Nephron (organoid): ENCODE measurements at regions not wholly inside any gene's neighbourhood (a gene's known extent, or its start where the extent isn't known, plus 50 kb on each side); places are given as distances from the start of the nearest gene placed in this dataset.
"Not testable (repeated sequence)": the region's sequence is repeated elsewhere in the genome, so short reads cannot be mapped to it uniquely, and the experiment has no call there.

Experiments
- H3K27ac Mint-ChIP-seq, 3 experiments: 2 replicates each; pipeline ENCODE4 v1.8.0; 2020; ENCODE audit warnings: mixed read lengths in 3 of 3, mild to moderate bottlenecking in 2 of 3, moderate library complexity in 1 of 3
- H3K27me3 Mint-ChIP-seq: 2 replicates; pipeline ENCODE4 v1.8.0; 2021; ENCODE audit warnings: low read depth, mild to moderate bottlenecking, moderate library complexity, mixed read lengths
- H3K36me3 Mint-ChIP-seq: 2 replicates; pipeline ENCODE4 v1.8.0; 2020; ENCODE audit warnings: low read depth, mixed read lengths
- H3K4me1 Mint-ChIP-seq: 2 replicates; pipeline ENCODE4 v1.8.0; 2020; ENCODE audit warnings: mixed read lengths
- H3K4me3 Mint-ChIP-seq, 3 experiments: 2 replicates each; pipeline ENCODE4 v1.8.0; 2020; ENCODE audit warnings: mild to moderate bottlenecking in 3 of 3, mixed read lengths in 3 of 3, moderate library complexity in 2 of 3
- H3K9me3 Mint-ChIP-seq: 2 replicates; pipeline ENCODE4 v1.8.0; 2020; ENCODE audit warnings: mixed read lengths
- TF ChIP-seq, protein P1 (sequence below), 3 experiments: fragments of 200-600 bp; sonication (generic); IDR thresholded peaks; one replicate each; pipeline ENCODE4 v1.5.0; 2021; ENCODE audit warnings: antibody characterized with exemption in 3 of 3; ENCODE audit not compliant: unreplicated experiment in 3 of 3

- Mint-ChIP-seq H3K27ac (no peak overlapping the region), H3K4me1 (no peaks in the 10 kb centered on the region), H3K36me3 (no peaks in the 10 kb centered on the region)
These were observed 156.3 kb downstream of the KBTBD8 start for GRCh38 chr3:67154429-67154828.

DNA sequence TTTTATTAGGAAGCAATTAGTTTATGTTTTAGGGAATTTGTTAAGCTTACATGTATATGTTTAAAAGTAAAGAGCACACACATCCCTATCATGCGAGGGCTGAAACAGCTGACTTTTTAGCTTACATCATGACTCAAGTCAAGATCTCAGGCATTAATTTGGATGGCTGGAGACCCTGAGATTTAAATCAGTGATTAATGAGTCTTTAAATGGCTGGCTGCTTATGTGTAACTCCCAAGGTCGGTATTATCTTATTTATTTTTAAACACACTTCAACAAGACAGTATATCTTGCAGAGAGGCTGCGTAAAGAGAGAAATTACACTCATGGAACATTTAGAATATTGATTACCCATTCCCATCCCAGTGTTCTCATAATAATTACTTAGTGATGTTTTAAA, 169.4 kb downstream of the KBTBD8 start:
- Mint-ChIP-seq H3K4me3 (no peak overlapping the region), H3K9me3 (no peaks in the 10 kb centered on the region), H3K27ac (no peak overlapping the region), H3K36me3 (no peaks in the 10 kb centered on the region), H3K4me1 (no peaks in the 10 kb centered on the region), H3K27me3 (no peaks in the 10 kb centered on the region)
- TF ChIP-seq, protein P1, sequence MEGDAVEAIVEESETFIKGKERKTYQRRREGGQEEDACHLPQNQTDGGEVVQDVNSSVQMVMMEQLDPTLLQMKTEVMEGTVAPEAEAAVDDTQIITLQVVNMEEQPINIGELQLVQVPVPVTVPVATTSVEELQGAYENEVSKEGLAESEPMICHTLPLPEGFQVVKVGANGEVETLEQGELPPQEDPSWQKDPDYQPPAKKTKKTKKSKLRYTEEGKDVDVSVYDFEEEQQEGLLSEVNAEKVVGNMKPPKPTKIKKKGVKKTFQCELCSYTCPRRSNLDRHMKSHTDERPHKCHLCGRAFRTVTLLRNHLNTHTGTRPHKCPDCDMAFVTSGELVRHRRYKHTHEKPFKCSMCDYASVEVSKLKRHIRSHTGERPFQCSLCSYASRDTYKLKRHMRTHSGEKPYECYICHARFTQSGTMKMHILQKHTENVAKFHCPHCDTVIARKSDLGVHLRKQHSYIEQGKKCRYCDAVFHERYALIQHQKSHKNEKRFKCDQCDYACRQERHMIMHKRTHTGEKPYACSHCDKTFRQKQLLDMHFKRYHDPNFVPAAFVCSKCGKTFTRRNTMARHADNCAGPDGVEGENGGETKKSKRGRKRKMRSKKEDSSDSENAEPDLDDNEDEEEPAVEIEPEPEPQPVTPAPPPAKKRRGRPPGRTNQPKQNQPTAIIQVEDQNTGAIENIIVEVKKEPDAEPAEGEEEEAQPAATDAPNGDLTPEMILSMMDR (IDR thresholded peaks at IDR 0.05; ENCODE audit: unreplicated experiment in 3 of 3), result no peak

More at GRCh38 chr3:67154429-67154828, 156.3 kb downstream of the KBTBD8 start:
- Mint-ChIP-seq H3K27me3 (no peaks in the 10 kb centered on the region), H3K4me3 (no peak overlapping the region), H3K9me3 (peaks cover 34% of the 10 kb centered on the region)
- TF ChIP-seq, protein P1 (IDR thresholded peaks at IDR 0.05; ENCODE audit: unreplicated experiment in 3 of 3), result no peak

- Mint-ChIP-seq H3K4me1 (no peaks in the 10 kb centered on the region), H3K27me3 (peaks cover 7% of the 10 kb centered on the region), H3K9me3 (peaks cover 15% of the 10 kb centered on the region), H3K36me3 (no peaks in the 10 kb centered on the region), H3K27ac (no peak overlapping the region), H3K4me3 (no peak overlapping the region)
- TF ChIP-seq, protein P1 (IDR thresholded peaks at IDR 0.05; ENCODE audit: unreplicated experiment in 3 of 3), result no peak
These were observed 173.7 kb downstream of the KBTBD8 start for GRCh38 chr3:67171841-67172240.

- peaks cover 18% of the 10 kb centered on the region for H3K9me3 Mint-ChIP-seq
- H3K27me3 Mint-ChIP-seq, H3K27ac Mint-ChIP-seq, H3K4me3 Mint-ChIP-seq, H3K36me3 Mint-ChIP-seq, H3K4me1 Mint-ChIP-seq: not testable (repeated sequence)
These were observed 175.0 kb downstream of the KBTBD8 start for GRCh38 chr3:67173130-67173529.

GRCh38 chr3:67176396-67176795, 178.3 kb downstream of the KBTBD8 start:
- Mint-ChIP-seq H3K4me3 (no peak overlapping the region), H3K36me3 (no peaks in the 10 kb centered on the region), H3K27me3 (peaks cover 7% of the 10 kb centered on the region), H3K4me1 (no peaks in the 10 kb centered on the region), H3K27ac (no peak overlapping the region), H3K9me3 (peaks cover 21% of the 10 kb centered on the region)
- TF ChIP-seq, protein P1 (IDR thresholded peaks at IDR 0.05; ENCODE audit: unreplicated experiment in 3 of 3), result no peak

DNA sequence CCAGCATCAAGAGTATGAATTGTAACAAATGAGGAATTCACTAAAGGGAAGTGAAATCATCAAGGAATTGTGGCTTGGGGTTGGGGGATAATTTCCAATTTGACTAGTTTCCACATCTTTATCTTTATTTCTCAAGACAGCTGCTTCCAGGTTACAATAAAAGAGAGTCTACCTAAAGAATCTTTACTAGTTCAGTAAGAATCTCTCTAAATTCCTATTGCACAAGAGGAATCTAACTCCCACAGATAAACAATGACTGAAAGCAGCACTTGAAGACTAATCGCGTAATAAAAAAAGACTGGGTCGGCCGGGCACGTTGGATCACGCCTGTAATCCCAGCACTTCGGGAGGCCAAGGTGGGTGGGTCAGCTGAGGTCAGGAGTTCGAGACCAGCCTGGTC, 194.4 kb downstream of the KBTBD8 start:
- H3K9me3 Mint-ChIP-seq, result peaks cover 3% of the 10 kb centered on the region
- TF ChIP-seq, protein P1 (IDR thresholded peaks at IDR 0.05; ENCODE audit: unreplicated experiment in 3 of 3), result no peak
- H3K27me3 Mint-ChIP-seq, result no peaks in the 10 kb centered on the region
- no peaks in the 10 kb centered on the region for H3K36me3 Mint-ChIP-seq
- no peak overlapping the region for H3K27ac Mint-ChIP-seq
- no peak overlapping the region for H3K4me3 Mint-ChIP-seq
- H3K4me1 Mint-ChIP-seq, result no peaks in the 10 kb centered on the region
